Left hindlimb (tissue), 1 donor: ENCODE measurements at regions not wholly inside any gene's neighbourhood (a gene's known extent, or its start where the extent isn't known, plus 50 kb on each side); places are given as distances from the start of the nearest gene placed in this dataset.

Experiments used
- DNase-seq: peaks from one replicate; pipeline ENCODE4 v3.0.0-alpha.2; 2018

DNA sequence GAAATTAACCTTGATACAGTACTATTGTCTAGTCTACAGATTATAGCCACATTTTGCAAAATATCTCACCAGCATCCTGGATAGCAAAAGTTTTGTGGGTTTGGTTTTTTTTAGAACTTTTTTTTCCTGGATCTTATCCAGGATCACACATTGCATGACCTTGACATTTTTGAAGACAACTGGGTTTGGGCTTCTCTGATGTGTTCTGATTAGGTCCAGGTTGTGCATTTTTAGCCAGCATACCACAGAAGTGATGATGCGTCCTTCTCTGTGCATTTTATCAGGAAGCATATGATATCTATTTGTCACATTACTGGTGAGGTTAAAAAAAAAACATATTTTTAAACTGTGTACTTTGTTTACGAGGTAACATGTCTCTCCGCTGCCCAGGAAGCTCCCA is 221.0 kb upstream of the OSR1 start:
- no peak for DNase-seq

GRCh38 chr2:19577723-19578122 is 219.3 kb upstream of the OSR1 start:
- DNase-seq: no peak

DNA sequence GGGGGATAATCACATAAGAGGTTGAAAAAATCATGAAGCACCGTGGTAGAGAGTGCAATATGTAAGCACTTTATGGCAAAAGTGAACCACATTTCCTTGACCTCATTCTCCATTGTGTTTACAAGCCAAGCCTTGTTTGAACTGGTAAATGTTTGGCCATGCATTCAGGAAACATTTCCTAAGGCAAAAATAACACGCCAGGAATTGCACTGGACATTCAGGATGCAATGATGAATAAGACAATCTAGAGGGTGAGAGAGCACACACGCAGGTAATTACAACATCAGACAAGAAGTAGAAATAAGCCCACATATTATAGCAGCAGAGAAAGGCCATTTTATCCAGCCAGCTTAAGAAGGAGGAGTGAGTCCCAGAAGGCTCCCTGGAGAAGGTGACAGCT is 218.0 kb upstream of the OSR1 start:
- no peak for DNase-seq

DNA sequence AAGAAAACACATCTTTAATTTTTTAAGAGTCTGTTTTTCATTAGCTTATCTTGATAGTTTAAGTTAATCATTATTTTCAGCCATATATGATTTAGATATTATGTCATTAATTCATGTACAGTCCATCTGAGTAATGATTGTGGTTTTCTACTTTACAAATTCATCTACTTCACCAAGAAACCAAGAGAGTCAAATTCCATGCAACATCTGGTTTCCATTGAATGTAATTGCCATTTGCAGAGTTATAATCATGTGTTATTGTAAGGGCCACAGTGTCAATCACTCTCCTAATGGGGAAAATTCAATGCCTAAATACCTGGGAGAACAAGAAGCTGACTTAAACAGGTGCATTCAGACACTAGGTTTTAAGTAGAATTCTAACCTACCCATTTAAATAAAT is 217.2 kb upstream of the OSR1 start:
- no peak for DNase-seq

- peak; percentile 89 for DNase-seq
Observed at GRCh38 chr2:19574778-19575260, 216.4 kb upstream of the OSR1 start.

- DNase-seq: no peak
Observed at GRCh38 chr2:19573784-19574183, 215.4 kb upstream of the OSR1 start.

DNA sequence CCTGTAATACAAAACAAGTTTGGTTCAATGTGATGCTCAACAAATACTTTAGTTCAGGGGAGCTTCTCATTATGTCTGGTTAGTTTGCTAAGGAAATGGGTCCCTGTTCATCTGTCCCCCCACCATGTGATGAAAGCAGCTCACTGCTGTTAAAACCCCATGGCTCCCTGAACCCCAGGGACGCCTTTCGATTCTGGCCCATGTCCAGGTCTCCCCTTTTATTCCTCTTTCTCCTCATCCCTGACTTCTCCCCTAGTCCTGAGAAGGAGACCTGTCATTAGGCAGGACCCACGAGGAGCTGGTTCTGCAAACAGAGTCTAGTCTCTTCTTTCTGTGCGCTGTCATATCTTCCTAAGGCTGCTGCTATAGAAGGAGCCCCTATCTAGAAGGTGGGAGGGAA is 213.3 kb upstream of the OSR1 start:
- no peak for DNase-seq

- no peak for DNase-seq
Observed at GRCh38 chr2:19569300-19569791, 210.9 kb upstream of the OSR1 start.

- no peak for DNase-seq
Observed at GRCh38 chr2:19568809-19569208, 210.4 kb upstream of the OSR1 start.

DNA sequence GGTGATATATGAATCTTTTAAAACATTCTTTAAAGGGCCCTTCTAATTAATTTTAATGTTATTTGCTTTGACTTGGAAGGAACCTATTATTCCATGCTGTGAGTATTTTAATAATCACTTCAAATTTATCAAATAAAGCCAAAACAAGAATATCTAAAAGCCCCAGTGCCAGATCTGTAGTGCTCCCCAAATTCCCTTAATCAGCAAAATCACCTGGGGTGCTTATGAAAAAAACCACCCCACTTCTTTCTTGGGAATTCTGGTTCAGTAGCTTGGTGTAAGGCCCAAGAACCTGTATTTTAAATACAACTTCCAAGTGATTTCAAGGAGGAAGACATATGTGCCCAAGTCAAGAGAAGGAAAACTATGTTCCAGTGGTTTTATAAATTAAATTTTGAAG is 202.4 kb upstream of the OSR1 start:
- DNase-seq: no peak

- DNase-seq: no peak
Observed at GRCh38 chr2:19559596-19560240, 201.3 kb upstream of the OSR1 start.

GRCh38 chr2:19556648-19557047 is 198.2 kb upstream of the OSR1 start:
- DNase-seq: no peak

DNA sequence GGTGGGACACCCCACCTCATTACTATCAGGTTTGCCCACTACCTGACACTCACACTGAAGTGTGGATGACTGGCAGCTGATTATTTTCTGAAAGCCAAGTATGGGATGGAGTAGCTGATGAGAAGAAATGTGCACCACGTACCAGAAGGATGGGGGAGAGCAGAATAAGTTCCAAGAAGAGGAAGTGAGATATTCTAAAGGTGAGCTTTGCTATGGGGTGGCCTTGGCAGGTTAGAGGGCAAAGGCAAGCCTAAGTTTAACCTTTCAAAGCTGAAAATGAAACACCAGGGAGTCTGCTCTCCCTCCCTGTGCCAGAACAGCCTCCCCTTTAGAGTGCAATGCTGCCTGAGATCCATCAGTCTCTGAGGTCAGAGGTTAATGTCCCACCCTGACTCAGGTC is 196.1 kb upstream of the OSR1 start:
- no peak for DNase-seq

GRCh38 chr2:19552270-19552669 is 193.8 kb upstream of the OSR1 start:
- no peak for DNase-seq

- DNase-seq: no peak
Observed at GRCh38 chr2:19550750-19551149, 192.3 kb upstream of the OSR1 start.

DNA sequence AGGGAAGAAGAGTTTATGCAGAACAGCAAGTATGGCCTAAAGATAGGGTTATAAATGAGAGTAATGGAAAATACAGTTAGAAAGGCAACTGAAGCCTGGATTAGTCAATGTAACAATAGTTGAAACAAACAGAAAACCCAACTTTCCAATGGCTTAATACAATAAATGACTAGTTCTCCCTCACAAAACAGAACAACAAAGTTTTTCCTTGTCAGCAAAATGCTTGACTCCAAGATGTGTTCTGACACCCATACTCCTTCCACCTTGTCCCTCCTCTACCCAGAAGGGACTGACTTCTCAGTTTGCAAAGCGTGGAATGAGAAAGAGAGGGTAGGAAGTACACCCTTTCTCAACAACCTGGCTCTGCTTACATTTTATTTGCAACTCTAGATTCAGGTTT is 191.4 kb upstream of the OSR1 start:
- DNase-seq: no peak

DNA sequence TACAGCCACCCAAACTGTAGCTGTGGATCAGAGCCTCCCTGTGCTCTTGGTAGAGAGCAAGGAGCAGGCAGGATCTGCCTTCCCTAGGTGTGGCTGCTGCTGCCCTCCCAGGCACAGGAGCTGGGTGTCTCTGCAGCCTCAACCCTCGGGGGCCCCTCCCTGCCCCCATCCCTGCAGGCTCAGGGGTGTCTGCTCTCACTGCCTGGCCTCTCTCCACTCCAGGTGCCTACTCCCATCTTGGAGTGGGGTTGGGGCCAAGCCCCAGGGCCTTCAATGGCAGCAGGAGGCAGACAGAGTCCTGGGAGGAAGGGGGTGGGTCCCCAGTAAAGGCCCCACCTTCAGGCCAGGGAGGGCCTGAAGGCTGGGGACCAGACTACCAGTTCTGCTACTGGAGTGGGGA is 189.7 kb upstream of the OSR1 start:
- no peak for DNase-seq

- no peak for DNase-seq
Observed at GRCh38 chr2:19547321-19547720, 188.9 kb upstream of the OSR1 start.

- DNase-seq: no peak
Observed at GRCh38 chr2:19545507-19545906, 187.1 kb upstream of the OSR1 start.

DNA sequence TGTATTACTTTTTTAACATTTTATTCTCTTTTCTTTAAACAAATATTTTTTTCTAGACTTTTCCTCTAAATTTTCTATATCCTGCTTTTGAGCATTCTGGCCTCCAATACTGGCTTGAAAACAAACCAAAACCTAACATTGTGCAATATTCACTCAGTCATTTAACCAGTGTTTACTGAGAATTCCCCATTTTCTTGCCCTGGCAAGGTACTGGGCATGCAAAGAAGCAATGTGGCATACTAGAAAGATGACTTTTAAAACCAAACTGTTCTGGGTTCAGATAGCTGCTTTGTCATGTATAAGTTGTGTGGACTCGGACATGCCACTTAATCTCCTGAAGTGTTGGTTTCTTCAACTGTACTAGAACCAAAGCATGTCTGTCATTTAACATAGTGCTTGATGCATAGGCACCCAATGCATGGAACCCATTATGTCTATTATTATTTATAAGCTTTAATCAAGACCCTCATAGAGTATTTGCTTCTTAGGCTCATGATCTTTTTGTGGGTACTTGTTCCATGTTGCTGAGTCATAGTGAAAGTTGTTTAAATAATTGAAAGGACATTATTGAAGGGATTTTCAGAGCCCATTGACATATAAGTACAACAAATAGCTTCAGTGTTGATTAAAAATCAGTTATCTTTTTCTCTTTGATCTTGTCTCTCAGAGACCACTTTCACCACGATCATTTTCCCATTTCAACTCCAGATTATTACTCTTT is 185.4 kb upstream of the OSR1 start:
- DNase-seq: no peak

DNA sequence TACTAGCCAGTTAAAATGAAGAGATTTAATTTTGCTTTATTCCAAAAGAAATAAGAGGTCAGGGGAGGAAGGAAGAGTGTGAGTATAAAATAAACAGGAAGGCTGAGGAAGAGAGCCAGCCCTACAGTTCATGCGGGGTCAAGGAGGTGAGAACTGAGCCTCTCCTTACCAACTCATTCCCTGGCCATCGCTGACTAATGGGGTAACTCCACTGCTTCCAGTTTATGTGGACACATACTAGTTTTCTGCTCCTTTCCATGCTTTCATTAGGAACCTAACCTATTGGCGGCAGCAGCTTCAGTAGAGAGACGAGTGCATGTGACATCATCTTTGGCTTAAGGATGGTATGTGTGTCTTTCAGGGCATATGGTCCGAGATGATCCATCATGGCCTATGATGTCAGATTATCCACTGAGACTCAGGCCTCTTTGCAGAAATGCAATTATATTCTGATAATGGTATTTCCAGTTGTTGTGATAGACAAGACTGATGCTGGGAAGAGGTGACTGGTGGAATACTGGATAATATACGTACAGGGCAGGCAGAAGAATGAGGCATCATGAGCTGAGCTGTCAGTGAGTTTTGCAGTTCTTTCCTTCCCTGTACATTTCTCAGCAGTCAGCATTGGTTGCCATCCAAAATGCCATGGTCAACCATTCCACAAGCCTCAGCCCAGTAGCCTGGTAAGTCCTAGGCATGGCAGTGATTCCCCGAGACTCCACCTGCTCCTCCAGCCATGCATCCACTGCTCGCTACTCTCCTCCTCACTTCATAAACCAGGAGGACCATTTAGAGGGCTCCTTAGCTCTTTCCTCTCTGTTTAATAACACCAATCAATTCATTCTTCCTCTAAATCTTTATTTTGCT is 184.6 kb upstream of the OSR1 start:
- DNase-seq: no peak

DNA sequence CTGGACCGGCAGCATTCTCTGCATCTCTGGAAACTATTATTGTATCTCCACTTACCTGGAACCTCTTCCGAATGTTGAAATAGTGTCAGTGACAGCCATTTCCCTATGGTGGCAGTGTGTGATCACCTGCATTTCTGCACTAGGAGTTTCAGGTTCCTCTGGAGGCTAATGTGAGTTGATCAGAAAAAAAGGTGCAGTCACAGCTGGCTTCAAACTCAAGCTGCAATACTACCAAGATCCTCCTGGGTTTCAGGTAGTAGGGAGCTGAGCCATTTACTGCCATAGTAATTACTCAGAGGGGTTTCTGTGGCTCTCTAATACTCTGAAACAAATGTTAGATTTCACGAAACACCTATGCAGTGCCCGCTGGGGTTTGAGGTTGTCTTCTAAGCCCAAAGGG is 183.5 kb upstream of the OSR1 start:
- no peak for DNase-seq

DNA sequence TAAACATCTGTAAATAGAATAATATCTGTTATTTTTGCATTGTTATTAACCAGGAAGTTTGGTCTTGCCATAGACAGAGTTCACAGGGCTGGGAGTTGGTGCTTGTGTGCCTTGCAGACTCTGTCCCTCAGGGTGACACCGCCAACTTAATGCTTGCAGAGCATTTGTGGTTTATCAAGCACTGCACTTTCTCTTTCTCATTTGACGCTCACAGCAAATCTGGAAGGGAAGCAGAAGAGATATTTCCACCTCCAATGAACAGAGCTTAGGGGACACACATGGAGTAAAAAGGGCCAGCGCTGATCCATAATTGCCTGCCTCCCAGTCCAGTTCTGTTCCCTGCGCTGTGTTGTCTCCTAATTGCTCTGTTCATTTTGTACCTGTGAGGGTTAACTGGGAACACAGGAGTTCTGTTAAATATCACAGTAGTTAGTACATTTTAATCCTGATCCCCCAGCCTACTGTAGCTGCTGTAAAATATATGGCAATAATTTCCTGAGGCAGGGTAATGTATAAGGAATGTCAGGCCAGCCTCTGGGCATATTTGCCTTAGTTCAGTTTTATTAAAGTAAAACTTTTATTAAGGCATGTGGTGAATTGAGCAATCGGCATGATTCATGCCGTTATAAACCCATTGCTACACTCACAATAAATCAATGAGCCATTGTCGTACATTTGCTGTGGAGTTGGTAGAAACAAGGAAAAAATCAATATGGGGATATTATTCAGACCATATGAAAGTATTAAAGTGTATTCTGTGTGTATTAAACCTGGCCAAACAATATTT is 182.5 kb upstream of the OSR1 start:
- DNase-seq: no peak
